ENCODE measurements at regions not wholly inside any gene's neighbourhood (a gene's known extent, or its start where the extent isn't known, plus 50 kb on each side); places are given as distances from the start of the nearest gene placed in this dataset.

GRCh38 chr2:23285091-23285800 lies 99.7 kb upstream of the KLHL29 start:
- H2BK120ac ChIP-seq (ENCODE audit: low read depth, low read length) = no peak overlapping the region
- H4K5ac ChIP-seq (ENCODE audit: low read depth, low read length) = no peak overlapping the region
- H2BK5ac ChIP-seq (ENCODE audit: low read depth, low read length, poor library complexity, severe bottlenecking) = no peak overlapping the region
- H3K18ac ChIP-seq (ENCODE audit: low read depth, low read length) = no peak overlapping the region
- intact Hi-C loops (cut with micrococcal nuclease) = no loop called here
- dilution Hi-C loops (cut with HindIII; ENCODE audit: low sequenced_read_pairs, unreplicated experiment) = no loop called here
- no peaks in the 10 kb centered on the region for H3K9me3 ChIP-seq (ENCODE audit: control insufficient read depth, insufficient read depth, low read length)
- no peak overlapping the region for H3K56ac ChIP-seq (ENCODE audit: extremely low read depth, insufficient read depth, low read length)
- no peak overlapping the region for H2BK15ac ChIP-seq (ENCODE audit: low read depth, low read length)
- H3K9ac ChIP-seq (ENCODE audit: low read depth, low read length) = no peak overlapping the region
- ATAC-seq (ENCODE audit: low read depth) = no peak
- no peak overlapping the region for H3K4ac ChIP-seq (ENCODE audit: low read depth, low read length)
- no peak overlapping the region for H2BK20ac ChIP-seq (ENCODE audit: low read depth, low read length)
- H3K79me1 ChIP-seq (ENCODE audit: low read depth in 1 of 2, low read length in 2 of 2) = no peaks in the 10 kb centered on the region
- no peak overlapping the region for H3K4me2 ChIP-seq (ENCODE audit: low read depth, low read length)
- H3K9me1 ChIP-seq (ENCODE audit: insufficient read depth, low read length) = peaks cover 7% of the 10 kb centered on the region; the same call in 1 of the 2 replicates
- no peaks in the 10 kb centered on the region for H3K36me3 ChIP-seq (ENCODE audit: control insufficient read depth, insufficient read depth, low read length)
- no peaks in the 10 kb centered on the region for H4K20me1 ChIP-seq (ENCODE audit: insufficient read depth, low read length)
- no peak overlapping the region for H4K8ac ChIP-seq (ENCODE audit: low read depth in 2 of 2, low read length in 2 of 2)
- 80% methylated on average over 1 of the region's 1 CpG; no CpG with 5 or more reads in 1 of the 2 experiments for WGBS, 2 experiments (ENCODE audit: extremely low coverage in 2 of 2, insufficient read length in 1 of 2)
- no peak overlapping the region for H2AK5ac ChIP-seq (ENCODE audit: low read depth, low read length)
- ChIA-PET POLR2A (ENCODE audit: unreplicated experiment) (no interaction called here), CTCF (no interaction called here)
- no peak overlapping the region for H2AFZ ChIP-seq (replicated peaks; ENCODE audit: low read length, poor library complexity)
- no peak overlapping the region for H3K23ac ChIP-seq (ENCODE audit: low read depth, low read length)
- H3K14ac ChIP-seq (replicated peaks; ENCODE audit: low read depth, low read length) = no peak overlapping the region
- no peak overlapping the region for H4K91ac ChIP-seq (ENCODE audit: insufficient read depth, low read depth, low read length)
- TF ChIP-seq NFE2L2 (IDR thresholded peaks at IDR 0.05; ENCODE audit: low read depth, low read length) (no peak), FOS (IDR thresholded peaks at IDR 0.05; ENCODE audit: low read depth, low read length) (no peak), POLR2A (IDR thresholded peaks at IDR 0.05; ENCODE audit: low read depth, low read length) (no peak), CHD1 (IDR thresholded peaks at IDR 0.05; ENCODE audit: low read depth, low read length) (no peak), SMC3 (IDR thresholded peaks at IDR 0.05; ENCODE audit: low read depth, low read length) (no peak), CEBPB (IDR thresholded peaks at IDR 0.05; ENCODE audit: low read depth, low read length) (no peak), CTCF (conservative IDR thresholded peaks at IDR 0.05; ENCODE audit: low read depth, low read length) (no peak), BHLHE40 (IDR thresholded peaks at IDR 0.05; ENCODE audit: low read depth, low read length) (no peak), RFX5 (IDR thresholded peaks at IDR 0.05; ENCODE audit: low read depth, low read length) (no peak), ELK1 (IDR thresholded peaks at IDR 0.05; ENCODE audit: borderline replicate concordance, low read depth, low read length) (no peak), RAD21 (IDR thresholded peaks at IDR 0.05; ENCODE audit: low read length) (no peak), RCOR1 (IDR thresholded peaks at IDR 0.05; ENCODE audit: insufficient replicate concordance, low read length) (no peak), MAFK (IDR thresholded peaks at IDR 0.05; ENCODE audit: low read depth, low read length) (no peak), MAZ (IDR thresholded peaks at IDR 0.05; ENCODE audit: borderline replicate concordance, low read depth, low read length) (no peak), MXI1 (IDR thresholded peaks at IDR 0.05; ENCODE audit: borderline replicate concordance, low read depth, low read length) (no peak)
- TF ChIP-seq, protein P1, sequence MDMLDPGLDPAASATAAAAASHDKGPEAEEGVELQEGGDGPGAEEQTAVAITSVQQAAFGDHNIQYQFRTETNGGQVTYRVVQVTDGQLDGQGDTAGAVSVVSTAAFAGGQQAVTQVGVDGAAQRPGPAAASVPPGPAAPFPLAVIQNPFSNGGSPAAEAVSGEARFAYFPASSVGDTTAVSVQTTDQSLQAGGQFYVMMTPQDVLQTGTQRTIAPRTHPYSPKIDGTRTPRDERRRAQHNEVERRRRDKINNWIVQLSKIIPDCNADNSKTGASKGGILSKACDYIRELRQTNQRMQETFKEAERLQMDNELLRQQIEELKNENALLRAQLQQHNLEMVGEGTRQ (IDR thresholded peaks at IDR 0.05; ENCODE audit: low read depth, low read length) = no peak
- no peak overlapping the region for H2AK9ac ChIP-seq (replicated peaks; ENCODE audit: low read depth, low read length, poor library complexity)
- H3K4me1 ChIP-seq (ENCODE audit: control insufficient read depth, insufficient read depth, low read length) = peaks cover 9% of the 10 kb centered on the region
- no peak for DNase-seq
- H3K4me3 ChIP-seq (ENCODE audit: insufficient read depth, low read depth, low read length) = no peak overlapping the region
- no peak overlapping the region for H3K27ac ChIP-seq (ENCODE audit: insufficient read depth, low read length)
- BruUV-seq (replicated peaks) = no TSS peak
- in situ Hi-C loops (cut with MboI; ENCODE audit: low sequenced_read_pairs) = no loop called here
- H3K27me3 ChIP-seq (ENCODE audit: control insufficient read depth, insufficient read depth, low read length) = no peaks in the 10 kb centered on the region

Data from IMR-90 (cell line).